ENCODE measurements at regions not wholly inside any gene's neighbourhood (a gene's known extent, or its start where the extent isn't known, plus 50 kb on each side); places are given as distances from the start of the nearest gene placed in this dataset.

- Histone ChIP-seq H3K9me3 (replicated peaks in 1 of 3) (no peaks in the 10 kb centered on the region), H3K36me3 (replicated peaks in 1 of 2) (no peaks in the 10 kb centered on the region), H3K4me3 (no peak overlapping the region), H3K4me1 (replicated peaks in 1 of 2) (no peaks in the 10 kb centered on the region), H3K27me3 (no peaks in the 10 kb centered on the region), H3K27ac (no peak overlapping the region)
- no peak for TF ChIP-seq CTCF (IDR thresholded peaks at IDR 0.05)
- TF ChIP-seq POLR2A (IDR thresholded peaks at IDR 0.05) = no peak
- WGBS, 4 donors = 75 to 83% (median 78%) methylated on average over 7 to 9 of the region's 9 CpGs
- no peak for DNase-seq
- intact Hi-C loops (cut with DNase I) = no loop called here
Measured at GRCh38 chr12:131527736-131528135, 183.2 kb upstream of the SFSWAP start.

- TF ChIP-seq POLR2A (IDR thresholded peaks at IDR 0.05) (no peak), CTCF (IDR thresholded peaks at IDR 0.05) (no peak)
- 72 to 82% (median 77%) methylated on average over 10 to 11 of the region's 11 CpGs for WGBS, 4 donors
- DNase-seq = no peak
Measured at GRCh38 chr12:131528144-131528543, 182.7 kb upstream of the SFSWAP start.

GRCh38 chr12:131528667-131529066 is 182.2 kb upstream of the SFSWAP start:
- Histone ChIP-seq H3K9me3 (replicated peaks in 1 of 3) (no peaks in the 10 kb centered on the region), H3K27me3 (no peaks in the 10 kb centered on the region), H3K36me3 (replicated peaks in 1 of 2) (no peaks in the 10 kb centered on the region), H3K27ac (no peak overlapping the region), H3K4me1 (replicated peaks in 1 of 2) (no peaks in the 10 kb centered on the region), H3K4me3 (no peak overlapping the region)
- WGBS, 4 donors = 67 to 72% (median 70%) methylated on average over 5 of the region's 5 CpGs
- DNase-seq = no peak
- TF ChIP-seq POLR2A (IDR thresholded peaks at IDR 0.05) = no peak
- TF ChIP-seq CTCF (IDR thresholded peaks at IDR 0.05) = no peak
- intact Hi-C loops (cut with DNase I) = no loop called here

More at GRCh38 chr12:131528144-131528543, 182.7 kb upstream of the SFSWAP start:
- Histone ChIP-seq H3K36me3 (replicated peaks in 1 of 2) (no peaks in the 10 kb centered on the region), H3K9me3 (replicated peaks in 1 of 3) (no peaks in the 10 kb centered on the region), H3K4me1 (replicated peaks in 1 of 2) (no peaks in the 10 kb centered on the region), H3K27ac (no peak overlapping the region), H3K27me3 (no peaks in the 10 kb centered on the region), H3K4me3 (no peak overlapping the region)
- intact Hi-C loops (cut with DNase I) = no loop called here

- intact Hi-C loops (cut with DNase I) = no loop called here
- Histone ChIP-seq H3K27me3 (no peaks in the 10 kb centered on the region), H3K27ac (no peak overlapping the region), H3K9me3 (replicated peaks in 1 of 3) (no peaks in the 10 kb centered on the region), H3K36me3 (replicated peaks in 1 of 2) (no peaks in the 10 kb centered on the region), H3K4me3 (no peak overlapping the region), H3K4me1 (replicated peaks in 1 of 2) (no peaks in the 10 kb centered on the region)
- TF ChIP-seq CTCF (IDR thresholded peaks at IDR 0.05) = no peak
- no peak for TF ChIP-seq POLR2A (IDR thresholded peaks at IDR 0.05)
- 85 to 92% (median 89%) methylated on average over 10 to 18 of the region's 18 CpGs for WGBS, 4 donors
- no peak for DNase-seq
Measured at GRCh38 chr12:131529196-131530040, 181.5 kb upstream of the SFSWAP start.

Data from adrenal gland (tissue), 9 donors.